GM12864 (cell line): ENCODE measurements at regions not wholly inside any gene's neighbourhood (a gene's known extent, or its start where the extent isn't known, plus 50 kb on each side); places are given as distances from the start of the nearest gene placed in this dataset.

Experiments used
- DNase-seq: peaks from one replicate; pipeline ENCODE4 v3.0.0-alpha.2; 2011; ENCODE audit warnings: low read depth
- H3K4me3 ChIP-seq: 2 replicates; pipeline ENCODE4 v1.5.1; 2011; ENCODE audit warnings: mild to moderate bottlenecking, low read depth, low read length, control low read depth
- TF ChIP-seq, protein P1 (sequence below): IDR thresholded peaks from 2 replicates; pipeline ENCODE4 v1.5.1; 2011; ENCODE audit warnings: low read depth, mild to moderate bottlenecking, moderate library complexity, low read length, control low read depth, inconsistent platforms; ENCODE audit errors: missing control alignments

DNA sequence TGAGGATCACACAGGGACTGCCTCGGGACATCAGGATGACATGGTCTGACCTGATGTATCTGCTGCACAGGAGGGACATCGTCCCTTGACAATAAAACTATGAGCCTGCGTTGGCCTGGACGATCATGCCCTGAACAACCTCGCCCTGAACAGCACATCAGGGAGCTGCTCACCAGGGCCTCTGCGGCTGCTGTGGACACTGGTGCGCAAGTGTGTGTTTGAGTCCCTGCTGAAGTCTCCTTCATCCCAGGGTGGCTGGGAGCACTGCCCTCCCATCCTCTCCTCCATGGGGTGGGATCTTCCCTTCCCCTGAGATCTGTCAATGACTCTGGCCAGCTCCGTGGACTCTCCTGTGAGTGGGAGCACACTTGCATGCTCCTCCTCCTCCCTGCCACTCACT, 257.8 kb downstream of the RBFOX3 start:
- TF ChIP-seq, protein P1, sequence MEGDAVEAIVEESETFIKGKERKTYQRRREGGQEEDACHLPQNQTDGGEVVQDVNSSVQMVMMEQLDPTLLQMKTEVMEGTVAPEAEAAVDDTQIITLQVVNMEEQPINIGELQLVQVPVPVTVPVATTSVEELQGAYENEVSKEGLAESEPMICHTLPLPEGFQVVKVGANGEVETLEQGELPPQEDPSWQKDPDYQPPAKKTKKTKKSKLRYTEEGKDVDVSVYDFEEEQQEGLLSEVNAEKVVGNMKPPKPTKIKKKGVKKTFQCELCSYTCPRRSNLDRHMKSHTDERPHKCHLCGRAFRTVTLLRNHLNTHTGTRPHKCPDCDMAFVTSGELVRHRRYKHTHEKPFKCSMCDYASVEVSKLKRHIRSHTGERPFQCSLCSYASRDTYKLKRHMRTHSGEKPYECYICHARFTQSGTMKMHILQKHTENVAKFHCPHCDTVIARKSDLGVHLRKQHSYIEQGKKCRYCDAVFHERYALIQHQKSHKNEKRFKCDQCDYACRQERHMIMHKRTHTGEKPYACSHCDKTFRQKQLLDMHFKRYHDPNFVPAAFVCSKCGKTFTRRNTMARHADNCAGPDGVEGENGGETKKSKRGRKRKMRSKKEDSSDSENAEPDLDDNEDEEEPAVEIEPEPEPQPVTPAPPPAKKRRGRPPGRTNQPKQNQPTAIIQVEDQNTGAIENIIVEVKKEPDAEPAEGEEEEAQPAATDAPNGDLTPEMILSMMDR = no peak
- no peak for DNase-seq
- H3K4me3 ChIP-seq = no peak overlapping the region

DNA sequence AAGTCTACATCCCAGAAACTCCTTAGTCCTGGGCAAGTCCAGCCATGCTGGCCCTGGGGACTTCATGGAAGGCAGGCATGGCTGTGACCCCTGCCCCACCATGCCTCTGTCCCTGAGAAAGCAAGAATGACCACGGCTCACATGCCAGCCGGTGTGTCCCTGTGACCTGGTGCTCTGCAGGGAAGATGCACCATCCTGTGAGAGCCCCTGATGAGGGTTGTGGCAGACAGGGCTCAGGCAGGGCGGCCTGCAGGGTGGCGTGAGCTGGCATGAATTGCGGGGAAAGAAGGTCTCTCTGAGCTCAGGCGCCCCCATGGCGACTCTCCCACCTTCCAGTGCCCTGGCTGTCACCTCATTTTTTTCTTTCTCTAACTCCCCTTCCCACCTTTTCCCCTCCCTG, 260.3 kb downstream of the RBFOX3 start:
- TF ChIP-seq, protein P1 = no peak
- DNase-seq = no peak
- H3K4me3 ChIP-seq = no peak overlapping the region

GRCh38 chr17:79349506-79350400, 261.1 kb downstream of the RBFOX3 start:
- no peak overlapping the region for H3K4me3 ChIP-seq
- TF ChIP-seq, protein P1 = no peak
- no peak for DNase-seq

GRCh38 chr17:79342376-79342775, 267.8 kb downstream of the ENGASE start:
- DNase-seq = no peak
- no peak overlapping the region for H3K4me3 ChIP-seq
- TF ChIP-seq, protein P1 = no peak

- TF ChIP-seq, protein P1 = no peak
- DNase-seq = no peak
- H3K4me3 ChIP-seq = no peak overlapping the region
Measured at GRCh38 chr17:79341816-79342215, 267.2 kb downstream of the ENGASE start.

DNA sequence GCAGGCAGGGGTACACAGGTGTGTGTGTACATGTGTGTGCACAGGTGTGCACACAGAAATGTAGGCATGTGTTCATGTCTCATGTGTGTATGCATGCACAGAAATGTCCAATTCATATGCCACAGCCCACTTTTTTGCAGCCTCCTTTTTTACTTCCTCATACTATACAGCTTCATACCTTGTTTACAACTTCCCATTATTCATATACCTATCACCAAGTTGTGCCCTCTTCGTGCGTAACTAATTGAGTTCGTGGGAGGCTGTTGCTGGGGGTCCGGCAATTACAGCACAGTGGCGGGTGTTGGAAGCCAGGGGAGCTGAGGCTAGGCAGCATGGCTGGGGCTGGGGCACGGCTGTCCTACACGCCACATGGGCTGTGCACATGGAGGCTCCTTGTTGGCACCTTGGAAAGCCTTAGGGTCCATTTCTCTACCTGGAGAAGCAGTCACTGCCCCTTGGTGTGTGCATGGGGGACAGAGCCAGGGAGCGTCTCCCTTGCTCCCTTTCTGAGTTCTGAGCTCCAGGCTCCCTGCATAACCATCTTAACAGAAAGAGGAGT, 266.7 kb downstream of the ENGASE start:
- TF ChIP-seq, protein P1 = no peak
- no peak overlapping the region; the same call in 1 of the 2 replicates for H3K4me3 ChIP-seq
- DNase-seq = no peak
